Calu3 (cell line): ENCODE measurements at regions not wholly inside any gene's neighbourhood (a gene's known extent, or its start where the extent isn't known, plus 50 kb on each side); places are given as distances from the start of the nearest gene placed in this dataset.

Experiments used
- BruUV-seq: library from RNA; stranded (reverse); fragments of 400-500 nt; replicated peaks from 2 replicates; lab custom pipeline; 2021; lab: Mats Ljungman, UMichigan
- CTCF ChIA-PET: fragments of 300-600 bp; sonication (Branson Sonifier 250); formaldehyde crosslinking; loops from one replicate; lab custom pipeline; 2022; ENCODE audit warnings: antibody characterized with exemption; lab: Charles Lee
- DNase-seq: peaks from one replicate; pipeline ENCODE4 v3.0.0; 2022
- H3K27ac Mint-ChIP-seq: one replicate; pipeline ENCODE4 v1.8.0; 2022; ENCODE audit warnings: mixed read lengths; ENCODE audit not compliant: unreplicated experiment
- H3K27me3 Mint-ChIP-seq: one replicate; pipeline ENCODE4 v1.8.0; 2022; ENCODE audit warnings: mixed read lengths; ENCODE audit not compliant: unreplicated experiment
- H3K36me3 Mint-ChIP-seq: one replicate; pipeline ENCODE4 v1.8.0; 2022; ENCODE audit warnings: mild to moderate bottlenecking, moderate library complexity, mixed read lengths; ENCODE audit not compliant: insufficient read depth, unreplicated experiment
- H3K4me1 Mint-ChIP-seq: one replicate; pipeline ENCODE4 v1.8.0; 2022; ENCODE audit warnings: mild to moderate bottlenecking, low read depth, mixed read lengths; ENCODE audit not compliant: unreplicated experiment
- H3K4me3 Mint-ChIP-seq: one replicate; pipeline ENCODE4 v1.8.0; 2022; ENCODE audit warnings: mild to moderate bottlenecking, low read depth, moderate library complexity, mixed read lengths; ENCODE audit not compliant: unreplicated experiment
- H3K9me3 Mint-ChIP-seq: one replicate; pipeline ENCODE4 v1.8.0; 2022; ENCODE audit warnings: low read depth, mixed read lengths; ENCODE audit not compliant: unreplicated experiment
- CTCF ChIP-seq: fragments of 200-600 bp; IDR thresholded peaks from one replicate; pipeline ENCODE4 v1.8.0; 2022; ENCODE audit warnings: antibody characterized with exemption; ENCODE audit not compliant: unreplicated experiment
- intact Hi-C: fragments of 100-400 bp; cut with micrococcal nuclease; formaldehyde crosslinking; loops from one replicate; pipeline ENCODE4 v1.10.0; 2022; ENCODE audit not compliant: unreplicated experiment

- TF ChIP-seq CTCF: no peak
- BruUV-seq: no TSS peak
- Mint-ChIP-seq H3K27ac (no peak overlapping the region), H3K36me3 (no peaks in the 10 kb centered on the region), H3K9me3 (no peaks in the 10 kb centered on the region), H3K4me3 (no peak overlapping the region), H3K4me1 (no peaks in the 10 kb centered on the region), H3K27me3 (no peaks in the 10 kb centered on the region)
- DNase-seq: no peak
- CTCF ChIA-PET: no interaction called here
- intact Hi-C loops: no loop called here
Observed at GRCh38 chr9:82552784-82553183, 510.2 kb downstream of the RASEF start.

DNA sequence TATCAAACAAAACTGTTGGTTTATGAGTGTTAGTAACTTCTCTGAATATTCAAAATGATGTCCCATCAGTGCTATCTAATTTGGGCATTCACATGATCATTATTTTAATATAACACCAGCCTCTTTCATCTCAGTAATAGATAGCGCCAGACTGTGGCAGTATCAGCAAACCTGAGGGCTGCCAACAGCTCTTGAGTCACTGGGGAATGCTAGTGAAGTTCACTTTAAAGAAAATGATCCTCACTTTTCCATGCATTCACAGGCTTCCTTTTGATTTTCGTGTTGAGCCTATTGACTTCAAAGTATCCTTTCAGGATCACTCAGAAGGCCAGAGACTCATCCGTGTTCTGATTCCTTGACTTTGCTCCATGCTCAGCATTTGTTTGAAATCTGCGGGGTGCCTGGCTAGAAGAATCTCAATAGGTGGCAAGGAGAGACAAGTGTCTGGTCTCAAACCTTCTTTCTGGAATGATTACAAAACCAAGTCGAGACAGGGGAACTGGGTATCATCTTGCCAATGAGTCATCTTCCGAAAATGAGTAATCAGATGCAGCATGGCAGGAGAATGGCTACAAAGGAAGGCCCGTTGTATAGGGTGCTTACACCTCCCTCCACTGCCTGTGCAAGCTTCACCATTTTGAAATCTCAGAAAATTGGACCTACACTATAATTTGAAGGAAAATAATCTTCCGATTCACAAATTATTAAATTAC is 509.1 kb downstream of the RASEF start:
- BruUV-seq: no TSS peak
- H3K36me3 Mint-ChIP-seq: no peaks in the 10 kb centered on the region
- H3K4me3 Mint-ChIP-seq: no peak overlapping the region
- TF ChIP-seq CTCF: no peak
- DNase-seq: no peak
- H3K27me3 Mint-ChIP-seq: no peaks in the 10 kb centered on the region
- intact Hi-C loops: no loop called here
- CTCF ChIA-PET: no interaction called here
- H3K4me1 Mint-ChIP-seq: no peaks in the 10 kb centered on the region
- no peaks in the 10 kb centered on the region for H3K9me3 Mint-ChIP-seq
- no peak overlapping the region for H3K27ac Mint-ChIP-seq

DNA sequence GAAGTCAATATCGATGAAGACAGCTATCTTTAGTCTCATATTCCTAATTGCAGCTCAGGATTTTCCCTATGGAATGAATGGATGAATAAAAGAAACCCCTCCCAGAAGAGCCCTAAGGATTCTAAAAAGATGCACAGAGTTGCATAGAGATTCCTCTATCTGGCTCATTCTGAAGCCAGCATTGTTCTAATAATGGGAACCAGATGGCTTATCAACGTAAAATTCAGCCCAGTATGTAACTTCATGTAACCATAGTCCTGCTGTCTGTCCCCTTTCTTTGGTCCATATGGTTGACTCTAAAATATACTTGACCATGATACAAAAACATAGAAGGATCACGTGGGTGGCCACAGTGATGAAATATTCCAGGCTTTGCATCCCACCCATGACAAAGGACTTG is 508.6 kb downstream of the RASEF start:
- DNase-seq: no peak
- intact Hi-C loops: no loop called here
- no peaks in the 10 kb centered on the region for H3K36me3 Mint-ChIP-seq
- H3K9me3 Mint-ChIP-seq: no peaks in the 10 kb centered on the region
- no peaks in the 10 kb centered on the region for H3K27me3 Mint-ChIP-seq
- H3K4me1 Mint-ChIP-seq: no peaks in the 10 kb centered on the region
- BruUV-seq: no TSS peak
- no peak for TF ChIP-seq CTCF
- no peak overlapping the region for H3K27ac Mint-ChIP-seq
- CTCF ChIA-PET: no interaction called here
- no peak overlapping the region for H3K4me3 Mint-ChIP-seq

DNA sequence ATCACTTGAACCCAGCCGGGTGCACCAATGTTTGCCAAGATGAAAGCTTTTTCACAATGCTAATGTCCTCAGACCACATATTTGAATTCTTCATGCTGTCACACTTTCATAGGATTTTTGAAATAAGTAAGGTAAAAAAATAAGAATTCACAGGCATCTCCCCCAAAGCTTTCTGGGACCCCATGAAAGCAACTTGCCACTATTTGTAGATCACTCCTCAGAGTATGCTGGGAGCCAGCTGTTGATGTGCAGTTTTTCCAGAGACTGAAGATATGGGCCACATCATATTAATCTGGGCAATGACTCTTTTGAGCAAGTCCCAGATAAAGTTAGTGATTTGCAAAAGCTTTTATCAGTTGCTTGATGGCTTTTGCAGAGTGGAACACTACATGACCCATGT is 507.9 kb downstream of the RASEF start:
- CTCF ChIA-PET: no interaction called here
- intact Hi-C loops: no loop called here
- BruUV-seq: no TSS peak
- no peaks in the 10 kb centered on the region for H3K9me3 Mint-ChIP-seq
- no peaks in the 10 kb centered on the region for H3K36me3 Mint-ChIP-seq
- no peak overlapping the region for H3K4me3 Mint-ChIP-seq
- no peak overlapping the region for H3K27ac Mint-ChIP-seq
- TF ChIP-seq CTCF: no peak
- H3K27me3 Mint-ChIP-seq: no peaks in the 10 kb centered on the region
- no peaks in the 10 kb centered on the region for H3K4me1 Mint-ChIP-seq
- DNase-seq: no peak
